ENCODE measurements at regions not wholly inside any gene's neighbourhood (a gene's known extent, or its start where the extent isn't known, plus 50 kb on each side); places are given as distances from the start of the nearest gene placed in this dataset.

DNA sequence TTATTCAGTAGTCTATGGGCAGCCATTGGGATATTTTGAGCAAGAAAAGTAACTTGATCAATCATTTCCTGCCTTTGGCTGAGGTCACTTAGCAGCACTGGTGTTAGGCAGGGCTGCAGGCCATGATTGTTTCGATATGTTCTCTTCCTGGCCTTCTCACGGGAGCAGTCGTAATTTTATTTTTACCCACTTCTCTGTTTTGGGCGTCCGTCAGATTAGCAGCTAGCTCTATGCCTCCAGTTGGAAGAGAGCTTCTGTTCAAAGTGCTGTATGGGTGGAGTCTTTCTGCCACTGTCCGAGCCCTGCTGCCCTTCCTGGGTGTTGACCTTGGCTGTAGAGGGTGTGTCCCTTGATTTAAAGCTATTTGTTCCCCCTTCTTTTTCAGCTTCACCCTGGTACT, 123.4 kb upstream of the ROPN1 start:
- Mint-ChIP-seq H3K9me3 (no peaks in the 10 kb centered on the region), H3K4me3 (no peak overlapping the region), H3K4me1 (no peaks in the 10 kb centered on the region), H3K36me3 (ENCODE audit: low read depth) (no peaks in the 10 kb centered on the region), H3K27ac (no peak overlapping the region), H3K27me3 (peaks cover 26% of the 10 kb centered on the region)
- no peak for ATAC-seq (replicated peaks)

DNA sequence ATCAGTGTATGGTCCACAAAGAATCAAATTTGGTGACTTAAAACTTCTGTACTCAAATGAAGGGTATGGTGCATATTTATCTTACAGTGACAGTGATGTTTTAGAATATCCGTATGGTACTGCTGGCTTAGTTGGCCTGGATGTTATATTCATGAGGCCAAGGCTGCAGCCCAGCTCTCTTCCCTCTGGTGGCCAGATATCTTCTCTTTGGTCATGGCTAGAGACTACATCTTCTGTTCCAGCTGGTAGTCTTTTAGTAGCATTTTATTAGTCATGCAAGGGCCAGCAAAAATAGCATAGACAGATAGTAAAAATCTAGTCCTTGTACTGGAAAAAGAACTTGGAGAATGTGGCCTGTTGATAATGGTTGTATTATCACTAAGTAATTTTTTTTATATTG, 124.0 kb upstream of the ROPN1 start:
- ATAC-seq (replicated peaks) = no peak
- Mint-ChIP-seq H3K4me1 (no peaks in the 10 kb centered on the region), H3K36me3 (ENCODE audit: low read depth) (no peaks in the 10 kb centered on the region), H3K27me3 (peaks cover 26% of the 10 kb centered on the region), H3K9me3 (no peaks in the 10 kb centered on the region), H3K4me3 (no peak overlapping the region), H3K27ac (no peak overlapping the region)

DNA sequence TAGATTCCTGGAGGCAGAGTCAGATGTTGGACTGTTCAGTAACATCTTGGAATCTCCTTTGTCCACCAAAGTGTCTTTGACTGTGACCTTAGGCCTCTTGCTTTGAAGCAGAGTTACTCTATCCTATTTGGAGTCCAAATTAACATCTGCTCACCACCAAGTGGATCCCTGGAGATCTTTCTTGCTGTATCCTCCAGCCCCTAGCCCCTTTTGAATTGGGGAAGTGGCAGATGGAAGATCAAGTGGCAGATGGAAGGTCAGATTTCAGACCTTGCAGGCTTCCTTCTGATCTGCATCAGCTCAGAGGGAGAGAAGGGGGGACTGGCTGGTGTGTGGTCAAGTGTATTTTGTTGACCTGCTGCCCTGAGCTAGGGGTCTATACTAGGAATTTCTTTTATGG, 125.0 kb upstream of the ROPN1 start:
- no peak overlapping the region for H3K27ac Mint-ChIP-seq
- no peak overlapping the region for H3K4me3 Mint-ChIP-seq
- H3K4me1 Mint-ChIP-seq = no peaks in the 10 kb centered on the region
- H3K9me3 Mint-ChIP-seq = no peaks in the 10 kb centered on the region
- ATAC-seq (replicated peaks) = no peak
- peaks cover 30% of the 10 kb centered on the region for H3K27me3 Mint-ChIP-seq
- no peaks in the 10 kb centered on the region for H3K36me3 Mint-ChIP-seq (ENCODE audit: low read depth)

DNA sequence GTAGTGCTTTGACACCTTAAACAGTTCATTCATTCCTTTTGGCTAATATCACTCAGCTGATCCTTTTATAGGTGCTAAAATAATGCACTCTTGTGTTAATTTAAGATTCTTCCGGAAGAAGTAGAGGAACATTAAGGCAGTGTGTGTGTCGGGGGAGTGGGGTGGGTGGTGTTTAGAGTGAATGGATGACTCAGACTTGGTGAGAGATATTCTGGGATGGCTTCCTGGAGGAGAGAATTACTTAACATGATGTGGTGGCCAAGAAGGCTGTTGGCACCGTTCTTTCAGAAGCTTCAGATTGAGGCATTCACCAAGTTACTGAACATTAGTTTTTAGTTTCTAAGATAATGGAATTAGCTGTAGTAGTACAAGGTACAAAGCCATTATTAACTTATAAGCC, 125.6 kb upstream of the ROPN1 start:
- Mint-ChIP-seq H3K27me3 (peaks cover 29% of the 10 kb centered on the region), H3K27ac (no peak overlapping the region), H3K4me3 (no peak overlapping the region), H3K9me3 (no peaks in the 10 kb centered on the region), H3K4me1 (no peaks in the 10 kb centered on the region), H3K36me3 (ENCODE audit: low read depth) (no peaks in the 10 kb centered on the region)
- ATAC-seq (replicated peaks) = no peak

DNA sequence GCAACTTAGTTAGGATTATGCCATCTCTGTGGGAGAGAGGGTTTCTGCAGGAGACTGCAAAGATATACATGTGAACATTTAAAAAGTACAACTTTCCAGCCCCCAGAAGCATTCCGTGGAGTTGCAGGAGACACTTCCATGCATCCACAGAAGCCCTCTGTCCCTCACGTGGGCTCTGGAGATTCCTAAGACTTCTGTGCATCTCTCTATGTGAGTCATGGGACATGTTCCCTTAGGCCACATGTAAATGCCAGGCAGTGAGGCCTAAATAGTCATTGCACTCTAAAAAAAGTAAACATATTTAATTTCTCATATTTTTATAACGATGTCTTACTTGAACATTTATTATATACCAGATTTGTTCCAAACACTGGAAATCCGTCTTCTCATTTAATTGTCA, 126.5 kb upstream of the ROPN1 start:
- Mint-ChIP-seq H3K9me3 (no peaks in the 10 kb centered on the region), H3K4me3 (no peak overlapping the region), H3K27me3 (peaks cover 28% of the 10 kb centered on the region), H3K27ac (no peak overlapping the region), H3K36me3 (ENCODE audit: low read depth) (no peaks in the 10 kb centered on the region), H3K4me1 (no peaks in the 10 kb centered on the region)
- ATAC-seq (replicated peaks) = no peak

DNA sequence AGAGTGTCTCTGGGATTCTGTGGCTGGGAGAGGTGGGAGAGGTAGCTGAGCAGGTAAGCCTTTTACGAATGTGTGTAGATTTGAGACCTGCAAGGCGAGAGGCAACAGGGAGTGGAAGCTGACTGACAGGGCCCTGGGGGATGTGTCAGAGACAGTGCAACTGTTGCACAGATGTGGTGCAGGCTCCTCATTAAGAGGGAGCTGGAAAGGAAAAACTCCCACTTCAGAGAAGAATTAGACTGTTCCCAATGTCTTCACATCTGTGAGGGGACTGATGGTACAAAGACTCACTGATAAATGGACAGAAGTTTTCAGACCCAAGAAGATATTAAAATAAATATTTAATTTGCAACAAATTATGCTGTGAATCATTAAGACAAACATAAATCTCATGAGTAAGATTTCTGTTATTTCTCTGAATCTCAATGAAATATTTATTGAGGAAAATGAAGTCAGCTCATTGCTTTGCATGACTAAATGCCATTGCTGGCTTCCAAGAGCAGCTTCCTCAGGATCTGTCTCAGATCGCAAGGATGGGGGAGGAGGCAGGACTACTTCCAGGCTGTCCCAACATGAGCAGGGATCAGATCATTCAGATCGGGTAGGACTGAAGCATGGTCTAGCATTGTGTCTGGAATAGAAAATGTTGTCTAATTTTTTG, 127.3 kb upstream of the ROPN1 start:
- Mint-ChIP-seq H3K4me3 (no peak overlapping the region), H3K4me1 (no peaks in the 10 kb centered on the region)
- ATAC-seq (replicated peaks) = no peak

DNA sequence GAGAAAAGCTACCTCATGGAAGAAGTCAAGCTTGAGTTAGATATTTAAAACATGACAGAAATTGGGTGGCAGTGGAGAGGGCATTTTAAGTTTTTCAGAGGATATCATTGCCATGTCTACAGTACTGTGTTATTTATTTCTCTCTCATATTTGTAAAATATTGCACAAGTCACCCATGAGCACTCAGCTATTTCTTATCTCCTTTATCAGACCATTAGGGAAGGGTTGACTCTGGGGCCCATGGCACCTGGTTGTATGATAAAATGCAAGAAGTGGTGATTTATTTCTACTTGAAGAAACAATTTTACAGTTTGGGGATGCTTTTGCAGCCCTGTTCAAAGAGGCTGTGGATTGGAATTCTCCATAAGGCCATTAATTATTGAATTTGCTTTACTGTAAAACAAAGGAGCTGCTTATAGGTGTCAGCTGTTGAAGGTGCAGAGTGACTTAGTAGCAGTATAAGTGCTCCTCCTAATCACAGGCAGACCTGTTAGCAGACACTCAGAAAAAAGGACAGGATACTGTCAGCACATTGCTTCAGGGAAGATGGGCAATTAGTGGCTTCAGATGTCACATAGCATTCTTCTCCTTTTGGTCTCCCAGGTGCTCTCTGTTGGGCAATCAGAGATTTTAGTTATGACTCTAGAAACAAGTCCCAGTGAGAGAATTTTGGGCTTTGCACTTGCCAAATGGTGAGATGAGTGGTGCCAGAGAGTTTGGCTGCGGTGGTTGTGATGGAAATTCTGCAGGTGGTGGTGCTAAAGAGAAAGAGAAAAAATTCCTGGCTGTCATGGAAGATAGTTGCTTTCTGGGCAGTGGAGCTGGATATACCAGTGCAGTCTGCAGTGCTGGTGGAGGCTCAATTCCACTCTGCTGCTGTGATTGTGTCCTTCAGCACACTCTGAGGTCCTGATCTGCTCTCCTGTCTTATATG, 129.7 kb upstream of the ROPN1 start:
- Mint-ChIP-seq H3K4me3 (no peak overlapping the region), H3K27me3 (peaks cover 27% of the 10 kb centered on the region)
- ATAC-seq (replicated peaks) = no peak

More for the DNA sequence above, 127.3 kb upstream of the ROPN1 start:
- H3K9me3 Mint-ChIP-seq = no peaks in the 10 kb centered on the region
- H3K27me3 Mint-ChIP-seq = peaks cover 23% of the 10 kb centered on the region
- H3K27ac Mint-ChIP-seq = no peak overlapping the region
- no peaks in the 10 kb centered on the region for H3K36me3 Mint-ChIP-seq (ENCODE audit: low read depth)

DNA sequence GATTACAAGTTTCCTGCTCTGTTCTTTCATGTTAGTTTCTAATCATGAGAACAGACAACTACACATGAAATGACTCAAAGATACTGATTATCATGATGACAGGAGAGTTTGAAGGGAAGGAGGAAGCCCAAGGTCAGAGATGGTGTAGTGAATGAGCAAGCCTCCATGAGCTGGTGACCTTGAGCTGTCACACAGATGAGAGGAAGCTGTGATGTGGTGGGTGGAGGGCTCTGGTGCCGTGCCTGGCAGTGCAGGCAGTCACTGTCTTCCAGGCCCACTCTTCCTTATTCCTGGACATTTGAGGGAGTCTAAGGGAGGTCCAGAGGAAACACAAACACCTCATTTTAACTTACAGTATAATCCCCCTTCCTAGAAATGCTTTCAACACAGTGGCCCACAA, 133.4 kb upstream of the ROPN1 start:
- no peaks in the 10 kb centered on the region for H3K4me1 Mint-ChIP-seq
- H3K27ac Mint-ChIP-seq = no peak overlapping the region
- H3K9me3 Mint-ChIP-seq = peaks cover 3% of the 10 kb centered on the region
- ATAC-seq (replicated peaks) = no peak
- peaks cover 19% of the 10 kb centered on the region for H3K27me3 Mint-ChIP-seq
- no peak overlapping the region for H3K4me3 Mint-ChIP-seq
- no peaks in the 10 kb centered on the region for H3K36me3 Mint-ChIP-seq (ENCODE audit: low read depth)

More for the DNA sequence above, 129.7 kb upstream of the ROPN1 start:
- Mint-ChIP-seq H3K36me3 (ENCODE audit: low read depth) (no peaks in the 10 kb centered on the region), H3K9me3 (no peaks in the 10 kb centered on the region), H3K4me1 (no peaks in the 10 kb centered on the region), H3K27ac (no peak overlapping the region)

DNA sequence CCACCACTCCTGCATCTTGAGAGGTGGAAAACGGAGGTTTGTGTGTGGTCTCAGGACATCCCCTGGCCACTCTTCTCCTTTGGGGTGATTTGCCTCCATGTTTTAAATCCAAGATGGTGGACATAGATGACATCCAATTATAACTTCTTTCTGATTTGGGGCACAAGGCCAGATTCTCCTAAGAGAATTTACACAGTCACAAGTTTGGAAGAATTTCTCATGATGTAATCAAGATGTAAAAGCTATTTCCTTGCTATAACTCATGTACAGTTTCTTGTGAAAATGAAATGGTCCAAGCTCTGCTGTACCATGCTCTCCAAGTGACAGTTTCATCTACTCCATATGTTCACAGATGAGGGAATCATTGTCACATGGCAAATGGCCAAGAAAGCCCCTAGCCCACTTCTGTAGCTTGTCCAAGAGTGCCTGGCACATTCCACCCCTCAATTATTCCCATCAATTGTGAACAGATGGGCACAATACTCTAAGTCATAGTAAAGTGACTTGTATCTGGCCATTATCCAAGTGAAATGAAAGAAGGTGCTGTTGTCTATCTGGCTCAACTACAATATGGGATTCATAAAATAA, 134.6 kb upstream of the ROPN1 start:
- Mint-ChIP-seq H3K27ac (no peak overlapping the region), H3K4me3 (no peak overlapping the region), H3K4me1 (no peaks in the 10 kb centered on the region), H3K9me3 (peaks cover 3% of the 10 kb centered on the region), H3K27me3 (peaks cover 15% of the 10 kb centered on the region), H3K36me3 (ENCODE audit: low read depth) (no peaks in the 10 kb centered on the region)
- no peak for ATAC-seq (replicated peaks)

DNA sequence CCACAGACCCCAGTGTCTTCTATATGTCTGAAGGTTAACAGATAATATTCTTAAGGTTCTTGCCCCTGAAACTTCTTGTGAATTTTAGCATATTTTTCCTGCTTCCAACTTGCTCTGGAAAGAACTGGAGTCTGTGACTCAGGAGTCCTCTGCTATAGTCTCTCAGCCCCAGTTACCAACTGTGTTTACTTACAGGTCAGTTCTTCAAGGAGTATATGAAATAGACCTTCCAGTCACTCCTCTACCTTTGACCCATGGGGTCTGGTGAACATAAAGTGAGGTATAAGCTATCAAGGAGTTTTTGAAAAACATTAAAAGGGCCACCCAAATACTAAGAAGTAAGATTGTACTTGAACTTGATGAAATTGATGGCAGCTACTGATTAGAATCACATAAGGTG, 139.2 kb upstream of the ROPN1 start:
- no peaks in the 10 kb centered on the region for H3K36me3 Mint-ChIP-seq (ENCODE audit: low read depth)
- peaks cover 3% of the 10 kb centered on the region for H3K9me3 Mint-ChIP-seq
- H3K4me1 Mint-ChIP-seq = no peaks in the 10 kb centered on the region
- H3K4me3 Mint-ChIP-seq = no peak overlapping the region
- H3K27me3 Mint-ChIP-seq = peaks cover 17% of the 10 kb centered on the region
- ATAC-seq (replicated peaks) = no peak
- no peak overlapping the region for H3K27ac Mint-ChIP-seq

DNA sequence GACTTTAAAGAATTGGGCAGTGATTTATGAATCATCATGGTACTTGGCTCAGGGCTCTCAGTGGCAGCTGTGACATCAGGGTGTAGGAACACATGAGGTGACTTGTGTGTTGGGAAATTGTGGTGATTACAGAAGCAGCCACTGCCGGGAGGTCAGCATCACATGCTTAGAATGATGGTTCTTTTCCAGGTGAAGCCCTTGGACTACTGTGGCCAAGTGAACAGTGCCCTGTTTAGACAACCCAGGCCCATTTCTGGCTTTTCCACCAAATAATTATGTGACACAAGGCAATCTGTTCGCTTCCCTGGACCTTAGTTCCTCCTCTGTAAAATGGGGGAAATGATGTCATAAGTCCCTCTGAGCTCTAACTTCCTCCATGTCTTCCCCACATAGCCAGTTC, 139.7 kb upstream of the ROPN1 start:
- H3K4me1 Mint-ChIP-seq = no peaks in the 10 kb centered on the region
- peaks cover 17% of the 10 kb centered on the region for H3K27me3 Mint-ChIP-seq
- H3K9me3 Mint-ChIP-seq = peaks cover 3% of the 10 kb centered on the region
- no peaks in the 10 kb centered on the region for H3K36me3 Mint-ChIP-seq (ENCODE audit: low read depth)
- no peak overlapping the region for H3K27ac Mint-ChIP-seq
- ATAC-seq (replicated peaks) = no peak
- no peak overlapping the region for H3K4me3 Mint-ChIP-seq

DNA sequence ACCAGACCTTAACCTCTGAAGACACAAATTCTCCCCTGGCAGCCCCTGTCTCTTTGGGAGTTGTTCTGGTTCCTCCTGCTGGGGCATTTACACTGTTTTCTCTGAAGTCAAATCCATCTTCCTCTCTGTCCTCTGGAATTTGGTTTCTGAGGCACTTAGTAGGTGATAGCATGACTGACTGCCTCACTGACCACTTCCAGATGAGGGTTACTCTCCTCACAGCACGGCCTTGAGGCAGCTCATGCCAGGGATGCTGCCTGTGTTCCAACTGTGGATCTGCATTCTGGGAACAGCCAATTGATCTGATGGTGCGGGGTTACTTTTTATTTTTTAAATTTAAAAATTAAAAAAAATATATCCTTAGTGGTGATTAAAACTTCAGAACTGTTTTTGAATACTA, 140.9 kb upstream of the ROPN1 start:
- Mint-ChIP-seq H3K9me3 (peaks cover 3% of the 10 kb centered on the region), H3K4me3 (no peak overlapping the region), H3K4me1 (no peaks in the 10 kb centered on the region), H3K36me3 (ENCODE audit: low read depth) (no peaks in the 10 kb centered on the region), H3K27ac (no peak overlapping the region), H3K27me3 (peaks cover 22% of the 10 kb centered on the region)
- ATAC-seq (replicated peaks) = no peak

DNA sequence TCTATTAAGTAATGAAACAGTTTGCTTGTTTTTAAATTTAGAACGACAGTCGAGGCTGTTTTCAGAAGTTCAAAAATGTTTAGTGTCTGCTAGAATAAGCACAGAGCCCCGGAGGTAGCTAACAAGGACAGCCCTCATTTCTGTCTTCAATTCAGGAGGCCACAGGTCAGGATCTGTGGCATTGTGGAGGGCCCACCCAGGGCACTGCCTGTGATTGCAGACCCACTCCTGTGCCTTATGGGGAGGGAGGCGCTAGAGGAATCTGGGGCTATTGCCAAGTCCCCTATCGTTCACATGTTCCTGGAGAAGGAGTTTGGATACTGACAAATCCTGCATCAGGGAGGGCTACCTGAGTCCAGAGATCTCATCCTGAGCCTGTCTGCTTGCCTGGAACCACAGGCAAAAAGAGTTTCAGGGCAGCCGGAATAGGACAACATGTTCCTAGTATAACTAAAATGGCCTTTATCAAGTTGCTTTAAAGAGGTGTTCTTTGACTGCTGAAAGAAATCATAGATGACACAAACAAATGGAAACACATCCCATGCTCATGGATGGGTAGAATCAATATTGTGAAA, 141.5 kb upstream of the ROPN1 start:
- H3K27me3 Mint-ChIP-seq = peaks cover 28% of the 10 kb centered on the region

DNA sequence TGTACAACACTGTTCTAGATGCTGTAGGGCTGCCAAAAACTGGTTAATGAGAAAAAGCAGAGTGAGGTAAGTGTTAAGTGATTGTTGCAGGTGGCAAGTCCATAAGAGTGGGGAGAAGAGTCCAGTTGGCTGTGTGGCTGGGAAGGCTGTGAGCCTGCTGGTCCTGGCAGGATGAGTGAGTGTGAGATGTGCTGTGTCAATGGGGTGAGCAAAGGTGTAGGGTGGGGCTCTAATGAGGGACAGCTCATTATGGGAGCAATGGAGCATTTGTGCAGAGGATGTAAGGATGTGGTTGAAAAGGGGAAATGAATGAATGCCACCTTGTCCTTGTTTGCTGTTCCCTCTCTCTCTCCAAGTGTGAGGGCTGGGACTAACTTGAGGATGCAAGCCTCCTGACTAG, 145.3 kb upstream of the ROPN1 start:
- no peak overlapping the region for H3K4me3 Mint-ChIP-seq
- H3K9me3 Mint-ChIP-seq = no peaks in the 10 kb centered on the region
- H3K27me3 Mint-ChIP-seq = peaks cover 17% of the 10 kb centered on the region

More for the DNA sequence above, 141.5 kb upstream of the ROPN1 start:
- no peak overlapping the region for H3K27ac Mint-ChIP-seq
- H3K36me3 Mint-ChIP-seq (ENCODE audit: low read depth) = no peaks in the 10 kb centered on the region
- no peak for ATAC-seq (replicated peaks)
- no peaks in the 10 kb centered on the region for H3K4me1 Mint-ChIP-seq
- H3K9me3 Mint-ChIP-seq = peaks cover 3% of the 10 kb centered on the region
- H3K4me3 Mint-ChIP-seq = no peak overlapping the region

More for the DNA sequence above, 145.3 kb upstream of the ROPN1 start:
- Mint-ChIP-seq H3K36me3 (ENCODE audit: low read depth) (no peaks in the 10 kb centered on the region), H3K4me1 (no peaks in the 10 kb centered on the region), H3K27ac (no peak overlapping the region)
- ATAC-seq (replicated peaks) = no peak
